ENCODE measurements at regions not wholly inside any gene's neighbourhood (a gene's known extent, or its start where the extent isn't known, plus 50 kb on each side); places are given as distances from the start of the nearest gene placed in this dataset.

- Histone ChIP-seq H3K4me3 (ENCODE audit: control insufficient read depth in 2 of 3, extremely low read depth in 1 of 3, insufficient read depth in 2 of 3, low read depth in 1 of 3, low read length in 3 of 3) (no peak overlapping the region), H3K9me3 (ENCODE audit: control insufficient read depth, low read depth, low read length) (peaks cover 14% of the 10 kb centered on the region), H3K79me2 (ENCODE audit: control insufficient read depth, insufficient read depth, low read length) (no peaks in the 10 kb centered on the region), H2AFZ (ENCODE audit: control insufficient read depth, low read length) (no peak overlapping the region), H3K27ac (ENCODE audit: control insufficient read depth, insufficient read depth, low read length) (no peak overlapping the region), H3K9ac (ENCODE audit: control insufficient read depth, extremely low read depth, insufficient read depth, low read length) (no peak overlapping the region), H3K36me3 (ENCODE audit: control insufficient read depth in 2 of 2, extremely low read depth in 1 of 2, insufficient read depth in 2 of 2, low read length in 2 of 2) (no peaks in the 10 kb centered on the region), H3K9me1 (ENCODE audit: control insufficient read depth, extremely low read depth, insufficient read depth, low read length) (no peaks in the 10 kb centered on the region), H3K27me3 (ENCODE audit: control insufficient read depth, extremely low read depth, insufficient read depth, low read length) (no peaks in the 10 kb centered on the region), H4K20me1 (ENCODE audit: control insufficient read depth, extremely low read depth, insufficient read depth, low read length) (no peaks in the 10 kb centered on the region), H3K4me2 (ENCODE audit: control insufficient read depth, extremely low read depth, insufficient read depth, low read depth, low read length) (no peak overlapping the region), H3K4me1 (ENCODE audit: control insufficient read depth, extremely low read depth, insufficient read depth, low read length) (no peaks in the 10 kb centered on the region)
- no peak for DNase-seq (ENCODE audit: low read depth, low spot score)
- no peak for FAIRE-seq
- dilution Hi-C loops (cut with MboI; ENCODE audit: extremely low pct_ligation_motif_present, low sequenced_read_pairs), result no loop called here
- TF ChIP-seq EZH2 (IDR thresholded peaks at IDR 0.05; ENCODE audit: low read length) (no peak), CTCF (optimal IDR thresholded peaks at IDR 0.05 in 1 of 3, IDR thresholded peaks at IDR 0.05 in 1 of 3, conservative IDR thresholded peaks at IDR 0.05 in 1 of 3; ENCODE audit: extremely low read depth in 1 of 3, insufficient read depth in 2 of 3, low read length in 3 of 3) (no peak)
Measured at GRCh38 chr18:78720456-78721237, 259.0 kb upstream of the SALL3 start.

GRCh38 chr18:78721238-78721875 is 258.3 kb upstream of the SALL3 start:
- peaks cover 14% of the 10 kb centered on the region for H3K9me3 ChIP-seq (ENCODE audit: control insufficient read depth, low read depth, low read length)
- no peak for DNase-seq (ENCODE audit: low read depth, low spot score)
- H3K27ac ChIP-seq (ENCODE audit: control insufficient read depth, insufficient read depth, low read length), result no peak overlapping the region
- no peak for FAIRE-seq
- H3K4me3 ChIP-seq (ENCODE audit: control insufficient read depth in 2 of 3, extremely low read depth in 1 of 3, insufficient read depth in 2 of 3, low read depth in 1 of 3, low read length in 3 of 3), result no peak overlapping the region
- dilution Hi-C loops (cut with MboI; ENCODE audit: extremely low pct_ligation_motif_present, low sequenced_read_pairs), result no loop called here
- no peaks in the 10 kb centered on the region for H3K36me3 ChIP-seq (ENCODE audit: control insufficient read depth in 2 of 2, extremely low read depth in 1 of 2, insufficient read depth in 2 of 2, low read length in 2 of 2)
- H3K79me2 ChIP-seq (ENCODE audit: control insufficient read depth, insufficient read depth, low read length), result no peaks in the 10 kb centered on the region
- H4K20me1 ChIP-seq (ENCODE audit: control insufficient read depth, extremely low read depth, insufficient read depth, low read length), result no peaks in the 10 kb centered on the region
- no peak for TF ChIP-seq EZH2 (IDR thresholded peaks at IDR 0.05; ENCODE audit: low read length)
- no peak for TF ChIP-seq CTCF (optimal IDR thresholded peaks at IDR 0.05 in 1 of 3, IDR thresholded peaks at IDR 0.05 in 1 of 3, conservative IDR thresholded peaks at IDR 0.05 in 1 of 3; ENCODE audit: extremely low read depth in 1 of 3, insufficient read depth in 2 of 3, low read length in 3 of 3)
- H2AFZ ChIP-seq (ENCODE audit: control insufficient read depth, low read length), result no peak overlapping the region
- no peaks in the 10 kb centered on the region for H3K27me3 ChIP-seq (ENCODE audit: control insufficient read depth, extremely low read depth, insufficient read depth, low read length)
- H3K9me1 ChIP-seq (ENCODE audit: control insufficient read depth, extremely low read depth, insufficient read depth, low read length), result no peaks in the 10 kb centered on the region
- H3K9ac ChIP-seq (ENCODE audit: control insufficient read depth, extremely low read depth, insufficient read depth, low read length), result no peak overlapping the region
- no peak overlapping the region for H3K4me2 ChIP-seq (ENCODE audit: control insufficient read depth, extremely low read depth, insufficient read depth, low read depth, low read length)
- H3K4me1 ChIP-seq (ENCODE audit: control insufficient read depth, extremely low read depth, insufficient read depth, low read length), result no peaks in the 10 kb centered on the region

All from keratinocyte (primary cell).